Endothelial cell of umbilical vein (primary cell): ENCODE measurements at regions not wholly inside any gene's neighbourhood (a gene's known extent, or its start where the extent isn't known, plus 50 kb on each side); places are given as distances from the start of the nearest gene placed in this dataset.

Experiments used
- CTCF ChIP-seq, 2 donors: IDR thresholded peaks; 1 replicate in 1 of 2; 2 replicates in 1 of 2; pipeline ENCODE4 v1.5.1; 2011; ENCODE audit warnings: low read length in 2 of 2, mild to moderate bottlenecking in 2 of 2, moderate library complexity in 2 of 2, control low read depth in 1 of 2, inconsistent platforms in 1 of 2, low read depth in 1 of 2; ENCODE audit not compliant: insufficient read depth in 1 of 2; ENCODE audit errors: extremely low read depth in 1 of 2
- EZH2 ChIP-seq: IDR thresholded peaks from 2 replicates; pipeline ENCODE4 v1.6.1; 2012; ENCODE audit warnings: borderline replicate concordance, low read depth, mild to moderate bottlenecking, moderate library complexity, low read length, inconsistent platforms; ENCODE audit not compliant: severe bottlenecking
- MAX ChIP-seq: IDR thresholded peaks from 2 replicates; pipeline ENCODE4 v1.6.1; 2011; ENCODE audit not compliant: insufficient read depth, insufficient read length
- MYC ChIP-seq: IDR thresholded peaks from one replicate; pipeline ENCODE4 v1.6.1; 2011; ENCODE audit warnings: mild to moderate bottlenecking, low read depth, low read length
- POLR2A ChIP-seq: IDR thresholded peaks from 2 replicates; pipeline ENCODE4 v1.6.1; 2012; ENCODE audit warnings: low read depth, mild to moderate bottlenecking, control low read depth, low read length
- POLR2AphosphoS5 ChIP-seq: IDR thresholded peaks from 2 replicates; pipeline ENCODE4 v1.6.1; 2012; ENCODE audit warnings: low read depth, mild to moderate bottlenecking, control low read depth, low read length, moderate library complexity; ENCODE audit not compliant: insufficient read depth

GRCh38 chr2:180115269-180115668, 108.2 kb upstream of the CWC22 start:
- no peak for TF ChIP-seq POLR2A
- TF ChIP-seq CTCF (IDR thresholded peaks at IDR 0.05; ENCODE audit: extremely low read depth in 1 of 2, insufficient read depth in 1 of 2, low read depth in 1 of 2, low read length in 2 of 2): no peak
- TF ChIP-seq EZH2: no peak
- TF ChIP-seq MAX: no peak
- no peak for TF ChIP-seq MYC
- TF ChIP-seq POLR2AphosphoS5: no peak
